K562 (cell line): ENCODE measurements at regions not wholly inside any gene's neighbourhood (a gene's known extent, or its start where the extent isn't known, plus 50 kb on each side); places are given as distances from the start of the nearest gene placed in this dataset.

ENCODE experiments used
- ATAC-seq: fragments of 200-7000 bp; cut with Tn5 transposase; 3 replicates; pipeline ENCODE4 v1.9.1; 2020; ENCODE audit warnings: moderate library complexity
- BruUV-seq: library from RNA; stranded (reverse); fragments of 400-500 nt; replicated peaks from 2 replicates; lab custom pipeline; 2021; lab: Mats Ljungman, UMichigan
- CTCF ChIA-PET: fragments of 300-600 bp; formaldehyde crosslinking; extraction: SDS; loops from one replicate; lab custom pipeline; 2021; ENCODE audit warnings: low intra/inter-chr PET ratio; lab: Yijun Ruan, JAX
- POLR2A ChIA-PET: fragments of 300-600, 350-650 bp; sonication (Branson Sonifier 250); formaldehyde crosslinking; extraction: SDS; loops from one replicate; lab custom pipeline; 2021; ENCODE audit warnings: antibody characterized with exemption, inconsistent platforms; lab: Yijun Ruan, JAX
- DNase-seq, 4 experiments: peaks; one replicate each; pipeline versions ENCODE4 v3.0.0 to v3.0.0-alpha.2; 2011 to 2018; ENCODE audit warnings: low spot score in 3 of 4, mixed read lengths in 3 of 4; ENCODE audit errors: extremely low read depth in 1 of 4
- FAIRE-seq: peaks from 2 replicates; lab custom pipeline; 2011; peaks lifted over from hg19 to GRCh38; lab: Jason Lieb, UNC
- H2AFZ ChIP-seq: 2 replicates; pipeline ENCODE4 v1.6.0; 2011; ENCODE audit warnings: low read depth, low read length, control low read depth, inconsistent platforms
- H3K27ac ChIP-seq: fragments of 200-600 bp; 3 replicates; pipeline ENCODE4 v1.8.0; 2011; ENCODE audit warnings: low read depth, mild to moderate bottlenecking, control low read depth, inconsistent platforms, low read length, moderate library complexity, mixed read lengths; ENCODE audit errors: extremely low read depth
- H3K27me3 ChIP-seq, 2 experiments: fragments of 300-600 bp in 1 of 2; 2 replicates in 1 of 2; 3 replicates in 1 of 2; pipeline versions ENCODE4 v1.6.0 to v1.8.0; 2011; ENCODE audit warnings: inconsistent platforms in 2 of 2, low read length in 2 of 2, mild to moderate bottlenecking in 1 of 2, mixed read lengths in 1 of 2, moderate library complexity in 1 of 2; ENCODE audit not compliant: control insufficient read depth in 2 of 2, insufficient read depth in 2 of 2
- H3K36me3 ChIP-seq: fragments of 300-600 bp; 3 replicates; pipeline ENCODE4 v1.8.0; 2011; ENCODE audit warnings: mild to moderate bottlenecking, low read length, inconsistent platforms; ENCODE audit not compliant: control insufficient read depth, insufficient read depth
- H3K4me1 ChIP-seq, 2 experiments: fragments of 200-600 bp in 1 of 2; replicated peaks in 1 of 2; 2 replicates in 1 of 2; 3 replicates in 1 of 2; pipeline versions ENCODE4 v1.5.1 to v1.8.0; 2011; ENCODE audit warnings: inconsistent platforms in 2 of 2, low read length in 2 of 2, mild to moderate bottlenecking in 1 of 2, mixed read lengths in 1 of 2, moderate library complexity in 1 of 2; ENCODE audit not compliant: control insufficient read depth in 2 of 2, insufficient read depth in 2 of 2
- H3K4me2 ChIP-seq: 2 replicates; pipeline ENCODE4 v1.6.1; 2011; ENCODE audit warnings: low read length, control low read depth, inconsistent platforms, mixed read lengths; ENCODE audit not compliant: insufficient read depth
- H3K4me3 ChIP-seq: fragments of 200-600 bp; sonication (generic), shearing (Covaris generic); 2 replicates; pipeline ENCODE4 v1.5.1; 2016; ENCODE audit warnings: control low read depth, inconsistent platforms
- H3K79me2 ChIP-seq: fragments of 200-600 bp; 3 replicates; pipeline ENCODE4 v1.8.0; 2011; ENCODE audit warnings: low read length, inconsistent platforms; ENCODE audit not compliant: control insufficient read depth, insufficient read depth
- H3K9ac ChIP-seq, 2 experiments: 2 replicates each; pipeline versions ENCODE4 v1.6.0 to v1.6.1; 2011; ENCODE audit warnings: low read depth in 2 of 2, low read length in 2 of 2, control low read depth in 1 of 2, inconsistent platforms in 1 of 2, mild to moderate bottlenecking in 1 of 2, mixed read lengths in 1 of 2; ENCODE audit not compliant: insufficient read depth in 1 of 2
- H3K9me1 ChIP-seq: one replicate; pipeline ENCODE4 v1.6.0; 2011; ENCODE audit warnings: inconsistent platforms, mild to moderate bottlenecking, low read length, moderate library complexity; ENCODE audit not compliant: control insufficient read depth, insufficient read depth
- H3K9me3 ChIP-seq: replicated peaks from 2 replicates; pipeline ENCODE4 v1.5.1; 2011; ENCODE audit warnings: low read depth, low read length, inconsistent platforms; ENCODE audit not compliant: control insufficient read depth, insufficient read depth
- H4K20me1 ChIP-seq: replicated peaks from 2 replicates; pipeline ENCODE4 v1.6.1; 2011; ENCODE audit warnings: low read length, inconsistent platforms, mixed read lengths; ENCODE audit not compliant: control insufficient read depth, insufficient read depth
- BRF2 ChIP-seq: IDR thresholded peaks from 3 replicates; pipeline ENCODE4 v1.6.1; 2011; ENCODE audit warnings: borderline replicate concordance, mild to moderate bottlenecking; ENCODE audit not compliant: insufficient read length, insufficient read depth
- CBX2 ChIP-seq: fragments of 200-600 bp; sonication (generic); IDR thresholded peaks from one replicate; pipeline ENCODE4 v1.6.1; 2012; ENCODE audit warnings: mild to moderate bottlenecking, low read length, inconsistent platforms; ENCODE audit not compliant: insufficient read depth, poor library complexity, severe bottlenecking
- FOXA3 ChIP-seq, 2 experiments: fragments of 450-650 bp in 1 of 2; sonication (generic) in 1 of 2; formaldehyde crosslinking; IDR thresholded peaks in 1 of 2; conservative IDR thresholded peaks in 1 of 2; 2 replicates each; pipeline versions ENCODE4 v1.4.0 to v1.8.0; 2020 to 2022; ENCODE audit warnings: mild to moderate bottlenecking in 2 of 2, missing genetic modification reagents in 1 of 2
- GABPB1 ChIP-seq: sonication (generic); formaldehyde crosslinking; IDR thresholded peaks from 2 replicates; pipeline ENCODE4 v1.8.0; 2022; ENCODE audit warnings: mild to moderate bottlenecking, missing genetic modification reagents
- HLTF ChIP-seq: fragments of 450-650 bp; IDR thresholded peaks from 2 replicates; pipeline ENCODE4 v1.6.1; 2016
- MAX ChIP-seq: sonication (generic); formaldehyde crosslinking; IDR thresholded peaks from 2 replicates; pipeline ENCODE4 v1.9.0; 2022; ENCODE audit warnings: mild to moderate bottlenecking, missing genetic modification reagents
- POLR2G ChIP-seq: fragments of 200-400 bp; formaldehyde crosslinking; IDR thresholded peaks from 2 replicates; pipeline ENCODE4 v1.6.1; 2017; ENCODE audit warnings: low read depth, mild to moderate bottlenecking, antibody characterized with exemption, low read length, moderate library complexity
- SMAD3 ChIP-seq: fragments of 450-650 bp; formaldehyde crosslinking; conservative IDR thresholded peaks from 2 replicates; pipeline ENCODE4 v1.4.0; 2020; ENCODE audit warnings: mild to moderate bottlenecking
- TARDBP ChIP-seq: fragments of 450-650 bp; IDR thresholded peaks from 2 replicates; pipeline ENCODE4 v1.6.1; 2016
- TBL1XR1 ChIP-seq, 2 experiments: IDR thresholded peaks; 2 replicates each; pipeline ENCODE4 v1.6.1; 2012; ENCODE audit warnings: improper control_type of control experiment in 2 of 2, low read length in 2 of 2, mild to moderate bottlenecking in 1 of 2
- ZBTB33 ChIP-seq: sonication (generic); formaldehyde crosslinking; IDR thresholded peaks from 2 replicates; pipeline ENCODE4 v1.8.1; 2023; ENCODE audit warnings: mild to moderate bottlenecking, missing genetic modification reagents
- ZNF583 ChIP-seq: fragments of 250-450 bp; sonication (Bioruptor Pico); IDR thresholded peaks from 2 replicates; pipeline ENCODE4 v1.4.0; 2020
- WGBS: fragments of 100-300 bp; shearing (Covaris generic); methylation state at CpG from one replicate; pipeline ENCODE4 v1.1.6; 2016; ENCODE audit warnings: low coverage, mixed read lengths; ENCODE audit not compliant: insufficient coverage; ENCODE audit errors: missing lambda C conversion rate; 5-methylcytosine and 5-hydroxymethylcytosine counted together
- in situ Hi-C: fragments of 300-500 bp; cut with MboI; formaldehyde crosslinking; loops from 4 replicates; pipeline ENCODE4 v1.15.0; 2018; ENCODE audit warnings: inconsistent platforms, mixed read lengths
- intact Hi-C: fragments of 100-400 bp; cut with micrococcal nuclease; formaldehyde crosslinking; loops from 2 replicates; pipeline ENCODE4 v1.14.2; 2022

- intact Hi-C loops (no loop called here), in situ Hi-C loops (no loop called here)
- no TSS peak for BruUV-seq
- no peak overlapping the region for H3K27ac ChIP-seq
- H3K9me1 ChIP-seq = no peaks in the 10 kb centered on the region
- ChIA-PET POLR2A (no interaction called here), CTCF (no interaction called here)
- no peaks in the 10 kb centered on the region for H3K36me3 ChIP-seq
- FAIRE-seq (no peak), ATAC-seq (no peak), DNase-seq (no peak)
- 0% methylated on average over 12 of the region's 17 CpGs for WGBS
- H3K9me3 ChIP-seq = no peaks in the 10 kb centered on the region
- no peaks in the 10 kb centered on the region for H3K4me1 ChIP-seq
- TF ChIP-seq FOXA3 (CRISPR knock-in tag; conservative IDR thresholded peaks at IDR 0.05 in 1 of 2, IDR thresholded peaks at IDR 0.05 in 1 of 2) (no peak), HLTF (no peak), POLR2G (no peak), CBX2 (no peak)
- H3K79me2 ChIP-seq = no peaks in the 10 kb centered on the region
- H3K4me3 ChIP-seq = no peak overlapping the region
- no peak overlapping the region for H3K4me2 ChIP-seq
- H3K9ac ChIP-seq = no peak overlapping the region
- H3K27me3 ChIP-seq = no peaks in the 10 kb centered on the region; a peak in 1 of 5 replicates
- H2AFZ ChIP-seq = no peak overlapping the region
- H4K20me1 ChIP-seq = no peaks in the 10 kb centered on the region
Observed at GRCh38 chr22:47439643-47440265, 677.3 kb downstream of the TBC1D22A start.

GRCh38 chr22:47437636-47438035, 675.2 kb downstream of the TBC1D22A start:
- no peak for ATAC-seq
- POLR2A ChIA-PET = interaction anchor here (0.6 kb wide), 1 partner anchor 450 kb away, joined by 3 read pairs; no protein-coding TSS in a partner anchor
- Histone ChIP-seq H3K27ac (no peak overlapping the region), H3K27me3 (peaks cover 0 to 12% of the 10 kb centered on the region in 2 experiments; a peak in 2 of 5 replicates)
- TF ChIP-seq TARDBP (no peak), MAX (CRISPR knock-in tag) (no peak), TBL1XR1 (IDR thresholded peaks at IDR 0.05; ENCODE audit: low read length in 2 of 2) (no peak), ZNF583 (CRISPR knock-in tag) (no peak), GABPB1 (no peak), BRF2 (no peak), SMAD3 (CRISPR knock-in tag) (no peak), ZBTB33 (CRISPR knock-in tag) (no peak)
- TF ChIP-seq, all 486 proteins: peak for 0
- BruUV-seq = no TSS peak
- H3K4me2 ChIP-seq = no peak overlapping the region
- H3K9me3 ChIP-seq = no peaks in the 10 kb centered on the region
- H3K9me1 ChIP-seq = no peaks in the 10 kb centered on the region
- H4K20me1 ChIP-seq = no peaks in the 10 kb centered on the region
- in situ Hi-C loops (no loop called here), intact Hi-C loops (no loop called here)
- no peak overlapping the region for H3K4me3 ChIP-seq
- H3K4me1 ChIP-seq = no peaks in the 10 kb centered on the region
- no peak overlapping the region for H2AFZ ChIP-seq
- DNase-seq = no peak
- no peaks in the 10 kb centered on the region for H3K36me3 ChIP-seq
- 0% methylated on average over 3 of the region's 3 CpGs for WGBS
- no peaks in the 10 kb centered on the region for H3K79me2 ChIP-seq
- CTCF ChIA-PET = no interaction called here
- no peak overlapping the region for H3K9ac ChIP-seq
- FAIRE-seq = no peak
